ENCODE measurements at regions not wholly inside any gene's neighbourhood (a gene's known extent, or its start where the extent isn't known, plus 50 kb on each side); places are given as distances from the start of the nearest gene placed in this dataset.
"Not testable (repeated sequence)": the region's sequence is repeated elsewhere in the genome, so short reads cannot be mapped to it uniquely, and the experiment has no call there.

DNA sequence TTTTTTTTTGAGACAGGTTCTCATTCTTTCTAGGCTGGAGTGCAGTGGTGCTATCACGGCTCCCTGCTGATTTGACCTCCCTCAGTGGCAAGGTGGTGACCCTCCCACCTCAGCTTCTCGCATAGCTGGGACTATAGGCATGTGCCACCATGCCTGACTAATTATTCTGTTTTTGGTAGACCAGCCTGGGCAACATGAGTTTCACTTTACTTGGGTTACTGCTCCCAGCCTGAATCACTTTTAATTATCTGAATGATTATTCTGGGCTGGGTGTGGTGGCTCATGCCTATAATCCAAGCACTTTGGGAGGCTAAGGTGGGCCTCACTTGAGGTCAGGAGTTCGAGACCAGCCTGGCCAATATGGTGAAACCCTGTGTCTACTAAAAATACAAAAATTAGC is 308.2 kb downstream of the TYW1 start:
- not testable (repeated sequence) for TF ChIP-seq POLR2AphosphoS5 (IDR thresholded peaks at IDR 0.05; ENCODE audit: borderline replicate concordance, low read depth, low read length); EZH2 (IDR thresholded peaks at IDR 0.05)
